Body of pancreas (tissue), 4 donors: ENCODE measurements at regions not wholly inside any gene's neighbourhood (a gene's known extent, or its start where the extent isn't known, plus 50 kb on each side); places are given as distances from the start of the nearest gene placed in this dataset.

Source experiments
- ATAC-seq: fragments of 150-250 bp; one replicate; pipeline ENCODE4 v1.9.1; 2016
- DNase-seq, 4 donors: peaks; one replicate each; pipeline ENCODE4 v3.0.0-alpha.2; 2019
- H3K27ac ChIP-seq, 4 donors: fragments of 200-600 bp; sonication (generic); 1 replicate in 3 of 4; 2 replicates in 1 of 4; pipeline versions ENCODE4 v1.5.1 to v1.6.1; 2016 to 2019; ENCODE audit warnings: mild to moderate bottlenecking in 1 of 4, mixed read lengths in 1 of 4, moderate library complexity in 1 of 4
- H3K27me3 ChIP-seq, 2 donors: fragments of 200-600 bp; sonication (generic); one replicate each; pipeline ENCODE4 v1.6.0; 2016; ENCODE audit warnings: mild to moderate bottlenecking in 1 of 2
- H3K36me3 ChIP-seq, 2 donors: fragments of 200-600 bp; sonication (generic); replicated peaks in 1 of 2; 2 replicates each; pipeline ENCODE4 v1.5.1; 2016; ENCODE audit warnings: low read depth in 2 of 2; ENCODE audit not compliant: insufficient read depth in 1 of 2
- H3K4me1 ChIP-seq: fragments of 200-600 bp; sonication (generic); one replicate; pipeline ENCODE4 v1.6.0; 2016
- H3K4me3 ChIP-seq, 2 donors: fragments of 200-600 bp; sonication (generic); 1 replicate in 1 of 2; 2 replicates in 1 of 2; pipeline ENCODE4 v1.5.1; 2016 to 2019
- H3K9me3 ChIP-seq, 3 donors: fragments of 200-600 bp; sonication (generic); 1 replicate in 2 of 3; 2 replicates in 1 of 3; pipeline ENCODE4 v1.5.1; 2016
- POLR2A ChIP-seq, 3 donors: fragments of 450-650 bp; IDR thresholded peaks; one replicate each; pipeline ENCODE4 v1.6.1; 2016; ENCODE audit warnings: antibody characterized with exemption in 3 of 3, mild to moderate bottlenecking in 2 of 3
- WGBS, 2 donors: methylation state at CpG; one replicate each; pipeline ENCODE4 v1.1.5; 2017; 5-methylcytosine and 5-hydroxymethylcytosine counted together
- intact Hi-C: fragments of 100-400 bp; cut with DNase I; formaldehyde crosslinking; loops from one replicate; pipeline ENCODE4 v1.15.1; 2023
- TF ChIP-seq, protein P1 (sequence below), 7 experiments: fragments of 450-650 bp in 4 of 7; fragments of 200-600 bp in 3 of 7; sonication (generic) in 3 of 7; IDR thresholded peaks; one replicate each; pipeline ENCODE4 v1.5.1; 2016 to 2019; ENCODE audit warnings: antibody characterized with exemption in 7 of 7

DNA sequence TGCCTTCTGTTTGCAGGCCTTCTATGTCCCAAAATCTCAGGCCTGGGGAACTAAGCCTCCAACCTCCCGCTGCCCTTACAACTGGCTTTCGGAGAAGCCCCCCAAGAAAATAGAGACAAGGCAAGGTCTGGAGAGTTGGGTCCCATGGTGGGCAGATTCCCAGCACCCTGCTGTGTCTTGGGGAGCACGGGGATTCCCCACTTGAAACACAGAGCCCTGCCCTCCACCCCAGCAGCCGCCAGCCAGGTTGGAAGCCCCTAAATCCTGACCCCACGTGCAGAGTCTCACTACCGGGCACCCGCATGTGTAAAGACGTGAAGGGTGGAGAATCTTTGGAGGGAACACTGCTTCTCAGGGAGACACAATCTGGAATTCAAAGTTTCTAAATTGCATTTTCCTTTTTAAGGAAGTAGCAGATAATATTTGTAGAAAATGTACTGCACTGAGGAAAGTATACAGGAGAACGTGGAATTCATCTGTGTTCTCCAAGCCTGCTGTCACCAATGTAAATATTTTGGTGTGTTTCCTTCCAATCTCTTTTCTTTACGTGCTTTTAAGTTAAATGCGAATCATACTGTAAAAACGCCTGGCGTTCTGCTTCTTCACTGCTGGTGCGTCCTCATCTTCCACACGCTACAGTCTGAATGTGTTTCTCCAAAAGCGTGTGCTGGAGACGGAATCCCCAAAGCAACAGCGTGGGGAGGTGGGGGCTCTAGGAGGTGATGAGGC is 220.9 kb downstream of the BRD1 start:
- no peaks in the 10 kb centered on the region for H3K9me3 ChIP-seq
- intact Hi-C loops: no loop called here
- 77 to 79% methylated on average over 18 of the region's 18 CpGs for WGBS, 2 donors
- H3K4me1 ChIP-seq: no peaks in the 10 kb centered on the region
- no peak overlapping the region for H3K27ac ChIP-seq
- no peak overlapping the region for H3K4me3 ChIP-seq
- no peak for TF ChIP-seq POLR2A (IDR thresholded peaks at IDR 0.05)
- TF ChIP-seq, protein P1, sequence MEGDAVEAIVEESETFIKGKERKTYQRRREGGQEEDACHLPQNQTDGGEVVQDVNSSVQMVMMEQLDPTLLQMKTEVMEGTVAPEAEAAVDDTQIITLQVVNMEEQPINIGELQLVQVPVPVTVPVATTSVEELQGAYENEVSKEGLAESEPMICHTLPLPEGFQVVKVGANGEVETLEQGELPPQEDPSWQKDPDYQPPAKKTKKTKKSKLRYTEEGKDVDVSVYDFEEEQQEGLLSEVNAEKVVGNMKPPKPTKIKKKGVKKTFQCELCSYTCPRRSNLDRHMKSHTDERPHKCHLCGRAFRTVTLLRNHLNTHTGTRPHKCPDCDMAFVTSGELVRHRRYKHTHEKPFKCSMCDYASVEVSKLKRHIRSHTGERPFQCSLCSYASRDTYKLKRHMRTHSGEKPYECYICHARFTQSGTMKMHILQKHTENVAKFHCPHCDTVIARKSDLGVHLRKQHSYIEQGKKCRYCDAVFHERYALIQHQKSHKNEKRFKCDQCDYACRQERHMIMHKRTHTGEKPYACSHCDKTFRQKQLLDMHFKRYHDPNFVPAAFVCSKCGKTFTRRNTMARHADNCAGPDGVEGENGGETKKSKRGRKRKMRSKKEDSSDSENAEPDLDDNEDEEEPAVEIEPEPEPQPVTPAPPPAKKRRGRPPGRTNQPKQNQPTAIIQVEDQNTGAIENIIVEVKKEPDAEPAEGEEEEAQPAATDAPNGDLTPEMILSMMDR (IDR thresholded peaks at IDR 0.05): no peak
- ATAC-seq (no peak), DNase-seq (peak in 1 of 4 donors; percentile 5)
- H3K36me3 ChIP-seq: no peaks in the 10 kb centered on the region
- H3K27me3 ChIP-seq: no peaks in the 10 kb centered on the region

DNA sequence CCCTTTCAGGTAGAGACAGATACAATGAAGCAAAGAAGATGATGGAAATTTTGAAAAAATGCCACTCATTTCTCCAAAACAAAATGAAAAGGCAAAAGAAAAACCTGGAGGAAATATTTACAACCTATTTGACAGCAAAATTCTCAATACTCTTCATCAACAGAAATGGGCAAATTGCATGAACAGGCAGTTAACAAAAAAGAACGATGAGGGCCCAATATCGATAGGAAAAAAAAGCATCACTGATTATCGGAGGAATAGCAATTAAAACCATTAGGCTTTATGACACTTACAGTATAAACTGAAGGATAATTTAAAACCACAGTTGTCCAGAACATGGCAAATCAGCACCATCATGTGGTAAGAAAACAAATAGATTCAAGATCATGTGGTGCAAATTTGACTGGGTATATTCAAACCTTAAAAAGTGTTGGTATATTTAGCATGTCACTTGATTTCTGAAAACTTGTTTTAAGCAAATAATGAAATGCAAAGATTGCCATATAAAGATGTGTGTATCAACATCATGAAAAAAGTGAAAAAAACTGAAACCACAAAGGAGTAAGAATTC is 222.9 kb downstream of the BRD1 start:
- no peak for DNase-seq
- Histone ChIP-seq H3K4me3 (no peak overlapping the region), H3K4me1 (no peaks in the 10 kb centered on the region), H3K9me3 (no peaks in the 10 kb centered on the region), H3K27ac (no peak overlapping the region), H3K36me3 (no peaks in the 10 kb centered on the region), H3K27me3 (no peaks in the 10 kb centered on the region)
- 81 to 86% methylated on average over 3 of the region's 3 CpGs for WGBS, 2 donors
- TF ChIP-seq, protein P1 (IDR thresholded peaks at IDR 0.05): no peak
- no peak for TF ChIP-seq POLR2A (IDR thresholded peaks at IDR 0.05)
- intact Hi-C loops: no loop called here
- no peak for ATAC-seq

DNA sequence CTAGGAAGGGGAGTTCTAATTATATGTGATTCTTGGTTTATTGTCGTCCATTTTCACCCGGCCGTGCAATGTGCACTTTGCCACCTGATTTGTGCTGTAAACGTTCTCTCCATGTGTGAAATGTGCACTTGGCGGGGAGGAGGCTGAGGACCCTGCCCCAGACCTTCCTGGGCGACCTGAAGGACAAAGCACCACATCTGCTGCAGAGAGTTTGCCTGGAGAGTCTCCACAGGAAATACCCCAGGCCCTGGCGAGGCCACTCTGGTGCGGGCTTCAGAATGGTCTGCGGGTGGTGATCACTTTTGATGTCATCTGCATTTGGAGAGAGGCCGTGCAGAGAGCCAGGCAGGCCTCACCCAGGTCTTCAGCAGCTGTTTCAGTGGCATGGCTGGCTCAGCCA is 224.7 kb downstream of the BRD1 start:
- TF ChIP-seq POLR2A (IDR thresholded peaks at IDR 0.05): no peak
- TF ChIP-seq, protein P1 (IDR thresholded peaks at IDR 0.05): no peak
- no peak for DNase-seq
- ATAC-seq: no peak
- intact Hi-C loops: no loop called here
- Histone ChIP-seq H3K36me3 (no peaks in the 10 kb centered on the region), H3K9me3 (no peaks in the 10 kb centered on the region), H3K4me1 (no peaks in the 10 kb centered on the region), H3K4me3 (no peak overlapping the region), H3K27ac (no peak overlapping the region), H3K27me3 (no peaks in the 10 kb centered on the region)
- WGBS, 2 donors: 63 to 64% methylated on average over 10 of the region's 10 CpGs

DNA sequence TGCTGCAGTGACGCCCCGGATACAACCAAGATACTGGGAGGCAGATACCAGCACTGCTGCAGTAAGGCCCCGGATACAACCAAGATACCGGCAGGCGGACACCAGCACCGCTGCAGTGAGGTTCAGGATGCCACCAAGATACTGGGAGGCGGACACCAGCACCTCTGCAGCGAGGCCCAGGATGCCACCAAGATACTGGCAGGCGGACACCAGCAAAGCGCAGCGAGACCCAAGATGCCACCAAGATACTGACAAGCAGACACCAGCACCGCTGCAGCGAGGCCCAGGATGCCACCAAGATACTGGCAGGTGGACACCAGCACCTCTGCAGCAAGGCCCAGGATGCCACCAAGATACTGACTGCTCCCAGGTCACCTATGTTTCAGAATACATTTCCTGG is 225.2 kb downstream of the BRD1 start:
- no peaks in the 10 kb centered on the region for H3K36me3 ChIP-seq
- no peak for ATAC-seq
- H3K9me3 ChIP-seq: no peaks in the 10 kb centered on the region
- TF ChIP-seq, protein P1 (IDR thresholded peaks at IDR 0.05): no peak
- TF ChIP-seq POLR2A (IDR thresholded peaks at IDR 0.05): no peak
- no peak overlapping the region for H3K27ac ChIP-seq
- no peak for DNase-seq
- 78 to 82% methylated on average over 11 to 13 of the region's 13 CpGs for WGBS, 2 donors
- intact Hi-C loops: no loop called here
- no peaks in the 10 kb centered on the region for H3K27me3 ChIP-seq
- no peaks in the 10 kb centered on the region for H3K4me1 ChIP-seq
- no peak overlapping the region for H3K4me3 ChIP-seq
